NCI-H510A treated with DMSO at 0.1 percent for 48 hours (cell line): ENCODE measurements at regions not wholly inside any gene's neighbourhood (a gene's known extent, or its start where the extent isn't known, plus 50 kb on each side); places are given as distances from the start of the nearest gene placed in this dataset.

ENCODE experiments used
- DNase-seq: peaks from one replicate; lab custom pipeline; 2025; lab: John Stamatoyannopoulos, UW

- no peak for DNase-seq
Observed at GRCh38 chr13:96934889-96935489, 59.3 kb downstream of the OXGR1 start.

- peak; percentile 41 for DNase-seq
Observed at GRCh38 chr13:96925916-96926628, 68.2 kb downstream of the OXGR1 start.

GRCh38 chr13:96925477-96925876 is 68.8 kb downstream of the OXGR1 start:
- DNase-seq, result no peak

DNA sequence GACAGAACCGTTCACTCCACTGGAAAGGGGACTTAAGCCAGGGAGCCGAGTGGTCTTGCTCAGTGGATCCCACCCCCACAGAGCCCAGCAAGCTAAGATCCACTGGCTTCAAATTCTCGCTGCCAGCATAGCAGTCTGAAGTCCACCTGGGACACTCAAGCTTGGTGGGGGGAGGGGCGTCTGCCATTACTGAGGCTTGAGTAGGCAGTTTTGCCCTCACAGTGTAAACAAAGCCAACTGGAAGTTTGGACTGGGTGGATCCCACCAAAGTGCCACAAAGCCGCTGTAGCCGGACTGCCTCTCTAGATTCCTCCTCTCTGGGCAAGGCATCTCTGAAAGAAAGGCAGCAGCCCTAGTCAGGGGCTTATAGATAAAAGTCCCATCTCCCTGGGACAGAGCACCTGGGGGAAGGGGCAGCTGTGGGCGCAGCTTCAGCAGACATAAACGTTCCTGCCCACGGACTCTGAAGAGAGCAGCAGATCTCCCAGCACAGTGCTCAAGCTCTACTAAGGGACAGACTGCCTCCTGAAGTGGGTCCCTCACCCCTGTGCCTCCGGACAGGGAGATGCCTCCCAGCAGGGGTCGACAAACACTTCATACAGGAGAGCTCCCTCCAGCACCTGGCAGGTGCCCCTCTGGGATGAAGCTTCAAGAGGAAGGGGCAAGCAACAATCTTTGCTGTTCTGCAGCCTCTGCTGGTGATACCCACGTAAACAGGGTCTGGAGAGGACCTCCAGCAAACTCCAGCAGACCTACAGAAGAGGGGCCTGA is 75.2 kb downstream of the OXGR1 start:
- peak; percentile 32 for DNase-seq

GRCh38 chr13:96904232-96904631 is 90.0 kb downstream of the OXGR1 start:
- DNase-seq, result no peak

DNA sequence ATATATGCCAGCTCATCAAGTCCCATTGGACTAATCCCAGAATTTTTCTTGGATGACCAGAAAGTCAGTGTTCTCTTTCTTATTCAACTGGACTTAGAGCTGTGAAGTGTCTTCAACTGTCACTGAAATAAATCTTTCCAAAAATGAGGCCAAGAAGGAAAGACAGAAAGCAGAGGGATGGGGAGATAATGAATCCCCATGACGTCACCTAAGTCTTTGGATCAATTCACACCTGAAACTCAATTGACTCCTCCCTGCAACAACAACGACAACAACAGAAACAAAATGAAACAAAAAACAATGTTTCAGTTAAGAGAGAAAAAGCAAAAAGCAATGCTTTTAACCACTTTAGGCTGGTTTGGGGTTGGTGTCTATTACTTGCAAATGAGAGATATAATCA is 91.2 kb downstream of the OXGR1 start:
- no peak for DNase-seq

DNA sequence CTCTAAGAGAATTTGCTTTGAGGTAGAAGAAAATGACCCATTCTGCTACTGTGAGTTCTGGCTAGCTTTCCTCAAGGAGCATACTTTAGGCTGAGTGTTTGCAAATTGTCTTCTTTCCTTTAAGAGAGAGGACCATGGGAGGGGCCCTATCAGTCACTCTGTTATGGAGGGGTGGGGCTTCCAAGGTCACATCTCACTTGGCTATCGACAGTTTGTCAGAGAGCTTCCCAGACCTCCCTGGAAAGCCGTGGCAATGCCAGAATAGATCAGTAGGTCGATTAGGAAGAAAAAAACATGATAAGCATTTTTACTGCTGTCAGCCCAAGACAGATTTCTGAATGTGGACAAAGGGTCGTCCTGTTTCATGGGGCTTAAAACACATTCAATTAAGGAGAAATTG is 93.3 kb downstream of the OXGR1 start:
- DNase-seq, result no peak

DNA sequence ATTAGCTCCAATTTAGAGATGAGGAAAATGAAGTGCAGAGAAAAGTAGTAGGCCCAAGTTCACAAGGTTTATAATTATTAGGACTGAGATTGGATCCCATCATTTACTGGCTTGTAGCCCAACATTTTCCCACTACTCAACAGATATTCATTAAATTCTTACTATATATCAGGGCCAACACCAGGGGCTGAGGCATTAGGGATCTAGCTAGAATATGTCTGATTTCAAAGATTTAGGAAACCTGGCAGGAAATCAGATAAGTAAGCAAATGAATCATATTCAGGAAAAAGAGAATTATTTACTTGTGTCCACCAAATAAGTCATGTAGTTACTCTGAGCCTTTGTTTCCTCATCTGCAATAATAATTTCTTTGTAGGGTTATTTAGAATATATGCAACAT is 94.3 kb downstream of the OXGR1 start:
- no peak for DNase-seq

DNA sequence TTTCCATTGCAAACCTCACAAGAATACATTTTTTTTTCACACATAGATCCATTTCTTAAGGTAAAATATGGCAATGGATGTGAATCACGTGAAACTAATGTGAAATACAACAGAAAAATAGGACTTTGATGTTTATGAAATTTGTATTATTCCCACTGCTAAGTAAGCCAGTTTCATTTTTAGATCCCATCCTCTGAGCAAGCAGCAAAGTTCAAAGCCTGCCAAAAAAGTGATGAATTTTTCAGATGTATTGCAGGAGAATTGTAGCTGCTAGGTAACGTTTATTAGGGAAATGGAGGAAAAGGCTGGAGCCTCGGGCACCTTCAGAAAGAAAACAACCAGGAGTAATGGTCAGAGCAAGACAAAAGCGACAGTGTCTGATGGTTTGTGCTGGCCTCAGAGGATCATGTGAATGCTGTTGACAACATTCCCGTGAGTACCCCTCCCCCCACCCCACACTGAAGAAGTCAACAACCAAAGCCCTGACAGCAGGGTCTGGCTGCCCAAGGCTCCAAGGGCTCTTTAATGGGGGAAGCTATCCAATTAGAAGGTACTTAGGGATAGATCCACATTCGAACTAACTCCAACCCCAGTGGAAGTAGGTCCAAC is 95.5 kb downstream of the OXGR1 start:
- no peak for DNase-seq

GRCh38 chr13:96898212-96898611 is 96.1 kb downstream of the OXGR1 start:
- no peak for DNase-seq
